KOPT-K1 (cell line): ENCODE measurements at regions not wholly inside any gene's neighbourhood (a gene's known extent, or its start where the extent isn't known, plus 50 kb on each side); places are given as distances from the start of the nearest gene placed in this dataset.

Experiments used
- H3K27ac ChIP-seq: fragments of 200-600 bp; sonication (generic); 2 replicates; pipeline ENCODE4 v1.5.1; 2016; ENCODE audit warnings: antibody characterized with exemption, mild to moderate bottlenecking, low read depth, low read length; ENCODE audit not compliant: poor library complexity, severe bottlenecking
- H3K36me3 ChIP-seq: fragments of 200-600 bp; sonication (generic); 2 replicates; pipeline ENCODE4 v1.5.1; 2017; ENCODE audit warnings: antibody characterized with exemption, mild to moderate bottlenecking, low read length, moderate library complexity; ENCODE audit not compliant: insufficient read depth
- H3K9me3 ChIP-seq: fragments of 200-600 bp; sonication (generic); 2 replicates; pipeline ENCODE4 v1.5.1; 2017; ENCODE audit warnings: antibody characterized with exemption, low read length, mild to moderate bottlenecking; ENCODE audit not compliant: insufficient read depth, poor library complexity, severe bottlenecking

DNA sequence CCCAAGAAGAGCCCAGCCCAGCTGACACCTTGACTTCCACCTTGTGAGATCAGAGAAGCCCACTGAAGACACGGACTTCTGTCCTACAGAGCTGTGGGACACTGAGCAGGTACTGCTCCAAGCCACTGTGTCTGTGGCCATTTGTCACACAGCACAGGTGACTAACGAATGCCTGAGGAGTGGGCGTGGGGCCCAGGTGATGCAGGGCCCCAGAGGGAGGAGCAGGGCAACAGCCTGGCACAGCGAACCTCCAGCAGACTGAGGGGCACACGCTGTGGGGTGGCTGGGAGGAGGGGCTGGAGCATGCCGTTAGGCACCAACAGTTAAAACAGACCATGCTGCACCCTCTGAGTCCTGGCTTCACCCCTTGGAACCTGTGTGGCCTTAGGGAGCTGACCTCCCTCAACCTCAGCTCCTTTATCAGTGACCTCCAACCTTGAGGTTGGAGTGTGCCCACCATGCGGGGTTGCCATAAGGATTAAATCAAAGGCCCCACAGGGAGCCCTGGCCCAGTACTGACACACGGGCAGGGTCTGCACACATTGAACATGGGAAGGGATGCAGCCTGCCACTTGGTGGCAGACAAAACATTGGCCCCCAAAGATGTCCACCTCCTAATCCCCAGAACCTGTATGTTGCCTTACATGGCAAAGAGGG, 119.9 kb upstream of the CST7 start:
- Histone ChIP-seq H3K36me3 (no peaks in the 10 kb centered on the region), H3K9me3 (no peaks in the 10 kb centered on the region)

DNA sequence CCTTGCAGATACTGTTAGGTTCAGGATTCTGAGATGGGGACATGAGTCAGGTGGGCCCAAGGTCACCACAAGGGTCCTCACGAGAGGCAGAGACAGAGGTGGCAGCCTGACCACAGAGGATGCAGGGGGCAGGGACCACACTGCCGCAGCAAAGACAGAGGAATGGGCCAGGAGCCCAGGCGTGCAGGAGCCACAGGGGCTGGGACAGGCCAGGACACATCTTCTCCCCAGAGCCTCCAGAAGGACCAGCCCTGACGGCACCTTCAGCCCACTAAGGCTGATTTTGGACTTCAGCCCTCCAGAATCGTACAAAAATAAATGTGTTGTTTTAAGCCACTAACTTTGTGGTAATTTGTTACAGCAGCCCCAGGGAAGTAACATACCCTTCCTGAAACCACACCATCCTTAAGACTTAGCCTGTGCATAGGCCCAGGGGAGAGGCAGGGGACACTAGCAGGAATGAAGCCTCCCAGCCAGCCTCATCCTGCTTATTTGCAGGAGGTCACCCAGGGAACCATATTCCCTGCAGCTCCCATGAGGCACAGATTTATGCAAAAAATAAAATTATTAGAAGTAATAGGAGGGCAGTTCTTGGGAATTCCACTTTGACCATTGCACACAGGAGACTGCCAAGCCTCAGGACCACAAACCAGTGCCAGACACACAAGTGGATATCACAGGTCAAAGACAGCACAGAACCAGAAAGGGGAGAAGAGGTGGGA, 119.3 kb upstream of the CST7 start:
- Histone ChIP-seq H3K9me3 (no peaks in the 10 kb centered on the region), H3K27ac (no peak overlapping the region), H3K36me3 (no peaks in the 10 kb centered on the region)

More for the DNA sequence above, 119.9 kb upstream of the CST7 start:
- no peak overlapping the region for H3K27ac ChIP-seq

DNA sequence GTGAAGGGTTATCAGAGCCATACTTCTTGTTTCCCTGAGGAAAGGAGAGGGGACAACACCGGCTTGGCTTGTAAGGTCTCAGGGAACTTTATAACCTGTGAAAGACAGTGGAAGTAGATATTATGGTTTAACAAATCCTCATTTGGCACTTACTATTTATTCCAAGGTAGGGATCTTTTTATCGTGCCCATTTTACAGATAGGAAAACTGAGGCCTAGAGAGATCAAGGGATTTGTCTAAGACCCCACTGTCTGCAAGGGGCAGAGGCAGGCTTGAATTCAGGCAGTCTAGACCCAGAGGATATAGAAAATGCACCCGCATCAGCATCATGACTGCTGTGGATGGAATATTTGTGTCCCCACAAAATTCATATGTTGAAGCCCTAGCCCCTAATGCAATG, 118.4 kb upstream of the CST7 start:
- Histone ChIP-seq H3K27ac (no peak overlapping the region), H3K36me3 (no peaks in the 10 kb centered on the region), H3K9me3 (no peaks in the 10 kb centered on the region)

DNA sequence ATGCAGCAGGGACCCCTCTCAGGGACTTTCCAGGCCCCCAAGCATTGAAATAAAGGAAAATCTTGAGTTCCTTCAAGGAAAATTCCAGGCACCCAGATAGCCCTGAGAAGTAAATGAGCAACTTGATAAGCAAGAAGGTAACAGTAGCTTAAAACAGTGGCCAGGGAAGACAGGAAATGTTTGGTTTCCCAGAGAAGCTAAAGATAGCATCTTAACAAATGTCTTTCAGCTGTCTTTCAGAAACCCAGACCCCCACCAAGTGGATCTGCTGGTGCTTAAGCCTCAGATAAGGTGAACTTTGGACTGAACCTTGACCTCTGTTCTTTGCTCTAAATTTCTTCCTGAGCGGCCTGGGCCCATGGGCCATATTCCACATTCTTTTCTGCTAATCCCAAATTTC, 117.8 kb upstream of the CST7 start:
- Histone ChIP-seq H3K27ac (no peak overlapping the region), H3K9me3 (no peaks in the 10 kb centered on the region), H3K36me3 (no peaks in the 10 kb centered on the region)

DNA sequence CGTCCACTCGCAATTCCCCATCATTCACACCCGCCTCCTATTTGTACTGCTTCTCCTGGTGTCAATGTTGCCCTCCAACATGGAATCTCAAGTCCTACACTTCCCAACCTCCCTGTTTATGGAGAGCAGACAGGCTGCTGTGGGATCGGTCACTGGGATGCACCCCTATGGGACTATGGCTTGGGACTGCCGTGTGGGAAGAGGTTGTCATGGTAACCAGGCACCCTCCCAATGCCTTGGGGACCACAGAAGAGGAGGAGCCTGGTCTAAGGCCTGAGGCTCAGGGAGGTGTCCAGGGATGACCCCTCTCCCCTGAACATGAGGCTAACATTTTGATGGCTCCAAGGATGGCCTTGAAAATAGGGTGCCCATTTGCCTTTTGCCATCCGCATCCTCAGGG, 116.6 kb upstream of the CST7 start:
- H3K36me3 ChIP-seq = no peaks in the 10 kb centered on the region
- H3K27ac ChIP-seq = no peak overlapping the region
- no peaks in the 10 kb centered on the region for H3K9me3 ChIP-seq

DNA sequence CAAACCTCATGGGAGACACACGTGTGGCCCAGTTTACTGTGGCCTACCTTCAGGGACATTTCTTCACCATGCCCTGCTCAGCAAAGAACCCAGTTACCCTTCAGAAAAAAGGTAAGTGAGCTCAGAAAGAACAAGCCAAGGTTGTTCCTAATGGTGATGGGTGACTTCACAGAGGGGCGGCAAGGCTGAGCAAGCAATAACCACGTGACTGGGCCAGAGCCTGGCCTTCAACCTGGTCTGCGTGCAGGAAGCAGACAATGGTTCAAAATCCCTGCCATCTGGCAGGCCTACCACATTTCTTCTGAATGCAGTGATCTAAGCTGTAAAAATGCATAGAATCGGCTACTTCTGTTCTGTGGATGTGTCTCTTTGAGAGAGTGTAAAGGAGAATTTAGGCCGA, 115.5 kb upstream of the CST7 start:
- no peaks in the 10 kb centered on the region for H3K36me3 ChIP-seq
- H3K27ac ChIP-seq = no peak overlapping the region
- no peaks in the 10 kb centered on the region for H3K9me3 ChIP-seq

DNA sequence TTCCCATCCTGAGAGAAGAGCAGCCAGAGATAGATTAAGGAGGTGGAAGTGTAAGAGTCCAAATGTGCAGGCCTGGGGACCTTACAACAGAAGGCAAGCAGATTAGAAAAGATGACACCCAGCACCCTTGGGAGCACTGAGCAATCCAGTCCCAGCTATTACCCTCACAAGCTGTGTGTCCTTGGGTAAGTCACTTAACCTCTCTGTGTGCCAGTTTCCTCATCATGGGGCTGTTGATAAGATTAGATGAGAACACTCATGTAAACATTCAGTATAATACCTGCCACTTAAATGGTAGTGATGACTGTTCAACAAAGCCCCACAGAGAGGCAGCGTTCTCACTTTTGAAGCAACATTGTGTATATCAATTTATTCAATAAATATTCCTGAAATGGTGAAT, 114.8 kb upstream of the CST7 start:
- Histone ChIP-seq H3K9me3 (no peaks in the 10 kb centered on the region), H3K36me3 (no peaks in the 10 kb centered on the region)

DNA sequence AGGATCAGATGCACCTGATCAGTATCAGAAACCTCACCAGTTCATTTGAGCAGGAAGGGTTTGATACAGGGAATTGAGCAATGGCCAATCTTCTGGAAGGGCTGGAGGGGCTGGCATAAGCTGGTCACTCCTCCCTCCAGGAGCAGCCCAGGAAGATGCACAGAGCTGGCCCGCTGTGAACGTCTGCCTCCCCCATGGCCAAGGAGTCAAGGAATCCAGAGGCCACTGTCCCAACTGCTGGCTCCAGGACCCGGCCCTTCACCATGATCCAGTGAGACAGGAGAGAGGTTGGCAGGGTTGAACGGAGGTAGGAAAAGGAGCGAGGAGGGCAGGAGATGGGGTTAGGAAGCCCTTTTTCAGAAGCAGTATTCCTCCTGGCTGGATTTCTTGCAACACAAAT, 113.9 kb upstream of the CST7 start:
- no peaks in the 10 kb centered on the region for H3K9me3 ChIP-seq
- H3K36me3 ChIP-seq = no peaks in the 10 kb centered on the region
- no peak overlapping the region for H3K27ac ChIP-seq

More for the DNA sequence above, 114.8 kb upstream of the CST7 start:
- H3K27ac ChIP-seq = no peak overlapping the region

DNA sequence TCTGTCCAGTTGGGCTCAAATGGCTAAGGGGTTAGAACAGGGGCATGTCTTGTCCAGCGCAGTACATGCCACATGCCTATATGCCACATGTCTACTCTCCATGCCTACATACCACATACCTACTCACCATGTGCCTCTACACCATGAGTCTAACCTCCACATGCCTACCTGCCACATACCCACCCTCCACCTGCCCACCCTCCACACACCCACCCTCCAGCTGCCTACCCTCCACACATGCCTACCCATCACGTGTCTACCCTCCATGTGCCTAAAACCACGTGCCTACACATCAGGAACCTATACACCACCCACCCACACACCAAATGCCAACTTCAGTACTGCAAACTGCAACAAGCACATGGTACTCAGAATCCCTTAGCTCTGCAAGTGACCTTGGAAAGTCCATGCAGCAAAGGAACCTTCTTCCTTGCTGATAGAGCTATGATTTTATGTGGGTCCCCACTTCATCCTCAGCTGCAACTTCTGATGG, 113.0 kb upstream of the CST7 start:
- Histone ChIP-seq H3K36me3 (no peaks in the 10 kb centered on the region), H3K27ac (no peak overlapping the region)

DNA sequence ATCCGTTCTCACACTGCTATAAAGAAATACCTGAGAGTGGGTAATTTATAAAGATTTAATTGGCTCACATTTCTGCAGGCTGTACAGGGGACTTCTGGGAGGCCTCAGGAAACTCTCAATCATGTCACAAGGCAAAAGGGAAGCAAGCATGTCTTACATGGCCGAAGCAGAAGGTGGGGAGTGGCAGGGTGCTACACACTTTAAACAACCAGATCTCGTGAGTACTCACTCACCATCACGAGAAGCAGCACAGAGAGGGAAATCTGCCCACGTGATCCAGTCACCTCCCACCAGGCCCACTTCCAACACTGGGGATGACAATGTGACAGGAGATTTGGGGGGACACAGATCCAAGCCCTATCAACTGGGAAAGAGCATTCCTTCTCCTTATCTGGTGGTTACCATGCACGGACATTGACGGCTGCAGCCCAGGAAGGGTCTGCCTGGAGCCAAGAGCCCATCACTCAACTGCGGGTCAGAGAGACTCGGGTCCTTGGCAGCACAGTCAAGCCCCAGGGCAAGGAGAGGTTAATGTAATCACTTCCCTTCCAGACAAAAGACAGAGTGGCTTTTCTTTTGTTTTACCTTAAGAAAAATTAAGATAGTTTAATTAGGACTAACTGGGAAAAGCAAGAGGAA, 112.3 kb upstream of the CST7 start:
- no peak overlapping the region for H3K27ac ChIP-seq
- H3K9me3 ChIP-seq = no peaks in the 10 kb centered on the region
- no peaks in the 10 kb centered on the region for H3K36me3 ChIP-seq

More for the DNA sequence above, 113.0 kb upstream of the CST7 start:
- no peaks in the 10 kb centered on the region for H3K9me3 ChIP-seq

DNA sequence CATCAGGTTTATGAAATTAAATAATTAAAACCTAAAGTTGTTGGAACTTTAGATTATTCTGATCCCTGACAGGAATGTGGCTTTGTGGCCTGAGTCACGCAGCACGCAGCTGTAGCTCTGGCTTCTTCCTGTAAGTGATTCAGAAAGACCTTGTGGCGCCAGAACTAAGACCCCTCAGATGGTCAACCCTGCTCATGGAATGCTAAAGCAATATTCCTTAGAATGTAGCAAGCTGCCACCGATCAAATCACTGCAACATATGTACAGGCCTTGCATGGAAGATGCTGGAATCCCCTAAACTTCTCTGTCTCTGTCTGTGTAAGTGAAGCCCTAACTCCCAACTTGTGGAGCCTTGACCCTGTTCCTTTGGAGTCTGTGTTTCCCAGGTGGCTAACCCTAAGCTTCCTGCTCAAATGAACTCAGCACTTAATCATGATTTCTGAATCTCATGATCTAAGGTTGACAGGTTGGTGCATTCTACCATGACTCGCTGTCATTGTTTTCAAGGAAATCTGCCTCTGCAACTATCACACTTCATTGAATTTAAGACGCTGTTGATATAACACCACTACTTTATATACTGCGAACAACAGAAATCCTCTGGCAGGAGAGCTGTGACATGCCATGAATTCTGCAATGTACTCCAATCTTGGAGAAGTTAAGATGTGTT, 111.2 kb upstream of the CST7 start:
- H3K36me3 ChIP-seq = no peaks in the 10 kb centered on the region
- H3K27ac ChIP-seq = no peak overlapping the region
- no peaks in the 10 kb centered on the region for H3K9me3 ChIP-seq

DNA sequence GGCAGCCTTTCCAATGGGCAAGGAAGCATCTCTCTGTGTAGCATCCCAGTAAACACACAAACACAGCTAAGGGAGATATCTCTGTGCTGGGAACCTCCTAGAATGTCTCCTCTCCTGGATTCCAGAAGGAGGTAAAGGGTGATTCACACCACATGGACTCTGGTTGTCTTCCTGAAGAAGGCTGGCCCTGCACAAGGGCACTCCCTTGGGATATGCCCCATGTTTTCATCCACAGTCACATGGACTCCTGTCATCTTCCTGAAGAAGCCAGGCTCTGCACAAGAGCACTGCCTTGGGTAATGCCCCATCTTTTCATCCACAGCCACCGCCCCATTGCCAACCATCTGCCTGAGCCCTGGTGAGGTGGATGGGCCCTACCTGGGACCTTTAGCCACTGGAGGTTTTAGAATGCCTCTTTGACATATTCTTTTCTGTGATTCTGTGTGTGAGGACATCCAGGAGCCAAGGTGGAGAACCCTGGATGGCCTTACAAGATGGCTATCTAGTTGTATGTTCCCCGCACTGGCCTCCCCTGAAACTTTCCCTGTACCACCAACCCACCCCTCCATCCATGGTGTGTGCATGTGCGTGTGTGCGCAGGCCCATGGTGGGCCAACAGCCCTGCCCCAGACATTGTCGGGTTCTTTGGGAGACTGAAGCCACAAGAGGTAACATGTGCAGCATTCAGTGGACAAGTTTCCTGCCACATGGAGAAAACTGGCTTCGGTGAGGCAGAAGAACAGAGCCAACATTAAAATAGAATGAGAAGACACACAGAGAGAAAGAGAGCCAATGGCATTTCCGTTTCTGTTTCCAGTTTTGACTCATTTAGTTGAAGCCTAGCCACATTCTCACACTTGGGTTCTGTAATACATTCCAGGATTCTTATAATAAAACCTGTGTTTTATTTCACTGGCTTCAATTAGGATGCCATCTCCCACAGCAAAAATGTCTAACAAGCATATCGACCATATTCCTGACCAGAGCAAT, 110.2 kb upstream of the CST7 start:
- H3K36me3 ChIP-seq = no peaks in the 10 kb centered on the region
- no peaks in the 10 kb centered on the region for H3K9me3 ChIP-seq
- H3K27ac ChIP-seq = no peak overlapping the region

DNA sequence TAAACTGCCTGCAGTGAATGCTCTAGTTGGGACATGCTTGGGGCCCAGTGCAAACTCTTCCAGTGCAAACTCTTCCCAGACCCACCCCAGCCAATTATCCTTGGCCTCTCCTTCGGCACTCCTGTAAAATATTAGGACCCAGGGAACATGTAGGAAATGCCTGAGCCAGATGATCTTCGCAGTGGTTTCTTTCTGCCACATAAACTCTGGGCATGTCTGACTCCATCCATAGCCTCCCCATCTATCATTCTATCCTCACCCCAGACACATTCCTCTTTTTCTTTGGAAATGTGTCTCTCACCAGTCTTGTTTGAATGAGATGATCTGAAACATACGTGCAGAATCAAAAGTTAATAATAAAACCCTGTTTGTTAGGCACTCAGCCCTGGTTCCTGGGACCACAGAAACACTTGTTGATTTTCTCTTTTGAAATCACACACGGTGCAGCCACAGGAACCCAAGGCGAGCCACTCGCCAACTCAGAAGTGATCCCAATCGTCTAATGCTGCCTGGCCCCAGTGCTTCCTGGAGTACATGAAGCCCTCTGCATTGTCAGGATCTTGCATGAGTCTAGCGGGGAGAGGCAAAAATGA, 108.9 kb upstream of the CST7 start:
- Histone ChIP-seq H3K9me3 (no peaks in the 10 kb centered on the region), H3K36me3 (no peaks in the 10 kb centered on the region), H3K27ac (no peak overlapping the region)
